HG03571 (cell line): ENCODE measurements at regions not wholly inside any gene's neighbourhood (a gene's known extent, or its start where the extent isn't known, plus 50 kb on each side); places are given as distances from the start of the nearest gene placed in this dataset.
"Not testable (repeated sequence)": the region's sequence is repeated elsewhere in the genome, so short reads cannot be mapped to it uniquely, and the experiment has no call there.

Source experiments
- ATAC-seq: cut with Tn5 transposase; IDR thresholded peaks from one replicate; pipeline ENCODE4 v1.9.1; 2021; ENCODE audit not compliant: unreplicated experiment

DNA sequence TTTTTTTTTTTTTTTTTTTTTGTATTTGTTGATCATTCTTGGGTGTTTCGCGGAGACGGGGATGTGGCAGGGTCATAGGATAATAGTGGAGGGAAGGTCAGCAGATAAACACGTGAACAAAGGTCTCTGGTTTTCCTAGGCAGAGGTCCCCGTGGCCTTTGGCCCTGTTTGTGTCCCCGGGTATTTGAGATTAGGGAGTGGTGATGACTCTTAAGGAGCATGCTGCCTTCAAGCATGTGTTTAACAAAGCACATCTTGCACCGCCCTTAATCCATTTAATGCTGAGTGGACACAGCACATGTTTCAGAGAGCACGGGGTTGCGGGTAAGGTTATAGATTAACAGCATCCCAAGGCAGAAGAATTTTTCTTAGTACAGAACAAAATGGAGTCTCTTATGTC, 435.8 kb upstream of the ZP4 start:
- ATAC-seq, result not testable (repeated sequence)

DNA sequence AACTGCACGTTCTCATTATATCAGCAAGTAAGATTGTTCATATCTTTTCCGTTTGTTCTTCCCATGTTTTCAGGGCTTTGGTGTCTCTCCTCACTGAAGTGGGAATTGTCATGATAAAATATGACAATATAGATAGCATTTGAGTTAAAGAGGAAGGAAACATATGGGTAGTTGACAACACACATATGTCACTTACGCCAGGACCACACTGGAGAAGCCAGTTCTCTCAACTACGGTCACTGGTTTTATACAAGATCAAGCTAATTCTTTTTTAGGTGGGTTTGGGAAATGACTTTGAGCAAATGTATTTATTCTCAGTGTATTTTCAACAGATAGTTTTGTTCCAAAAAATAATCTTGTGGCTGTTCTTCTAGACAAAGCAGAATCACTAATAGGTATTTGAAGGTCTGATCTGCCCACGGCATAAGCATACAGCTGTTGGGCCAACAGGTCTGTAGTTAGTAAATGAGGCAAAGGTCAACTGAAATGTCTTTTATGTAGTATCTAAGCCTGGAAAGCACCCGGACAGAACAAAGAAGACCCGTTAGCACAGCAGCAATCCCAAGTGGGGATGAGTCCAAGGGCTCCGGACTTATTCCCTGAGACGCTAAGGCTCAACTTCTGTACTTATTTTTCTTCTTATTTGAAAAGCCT, 433.6 kb upstream of the ZP4 start:
- ATAC-seq, result no peak

DNA sequence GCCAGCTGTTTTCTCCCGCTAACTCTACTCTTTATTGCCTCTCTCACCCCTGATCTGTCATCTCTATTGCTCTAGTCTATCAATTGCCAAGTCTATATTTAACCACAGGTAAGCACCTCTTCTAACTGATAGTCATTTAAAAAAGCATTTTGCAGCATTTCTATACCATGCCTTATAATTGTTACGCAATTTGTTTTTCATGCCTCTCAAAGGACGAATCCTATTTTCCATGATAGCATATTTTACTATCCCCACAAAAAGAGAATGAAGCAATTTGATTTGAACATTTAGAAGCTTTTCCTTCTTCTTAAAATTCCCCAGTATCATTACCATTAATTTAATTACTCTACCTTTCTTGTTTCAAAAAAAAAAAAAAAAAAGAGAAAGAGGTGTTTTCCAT, 432.8 kb upstream of the ZP4 start:
- ATAC-seq, result no peak

DNA sequence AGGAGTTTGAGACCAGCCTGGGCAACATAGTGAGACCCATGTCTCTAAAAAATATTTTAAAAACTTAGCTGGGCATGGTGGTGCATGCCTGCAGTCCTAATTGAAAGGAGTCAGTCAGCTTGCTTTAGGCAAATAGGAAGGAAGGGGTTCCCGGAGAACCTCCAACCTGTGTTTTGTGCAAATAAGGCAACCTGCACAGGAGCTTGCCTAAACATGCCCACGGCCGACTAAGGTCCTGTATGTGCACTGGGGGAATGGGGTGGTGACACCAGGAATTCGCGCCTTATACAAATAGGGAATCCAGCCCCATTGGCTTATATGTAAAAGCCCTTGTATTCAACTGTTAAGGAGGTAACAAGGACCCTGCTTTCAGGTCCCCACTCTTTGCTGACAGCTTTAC, 429.2 kb upstream of the ZP4 start:
- ATAC-seq, result no peak

DNA sequence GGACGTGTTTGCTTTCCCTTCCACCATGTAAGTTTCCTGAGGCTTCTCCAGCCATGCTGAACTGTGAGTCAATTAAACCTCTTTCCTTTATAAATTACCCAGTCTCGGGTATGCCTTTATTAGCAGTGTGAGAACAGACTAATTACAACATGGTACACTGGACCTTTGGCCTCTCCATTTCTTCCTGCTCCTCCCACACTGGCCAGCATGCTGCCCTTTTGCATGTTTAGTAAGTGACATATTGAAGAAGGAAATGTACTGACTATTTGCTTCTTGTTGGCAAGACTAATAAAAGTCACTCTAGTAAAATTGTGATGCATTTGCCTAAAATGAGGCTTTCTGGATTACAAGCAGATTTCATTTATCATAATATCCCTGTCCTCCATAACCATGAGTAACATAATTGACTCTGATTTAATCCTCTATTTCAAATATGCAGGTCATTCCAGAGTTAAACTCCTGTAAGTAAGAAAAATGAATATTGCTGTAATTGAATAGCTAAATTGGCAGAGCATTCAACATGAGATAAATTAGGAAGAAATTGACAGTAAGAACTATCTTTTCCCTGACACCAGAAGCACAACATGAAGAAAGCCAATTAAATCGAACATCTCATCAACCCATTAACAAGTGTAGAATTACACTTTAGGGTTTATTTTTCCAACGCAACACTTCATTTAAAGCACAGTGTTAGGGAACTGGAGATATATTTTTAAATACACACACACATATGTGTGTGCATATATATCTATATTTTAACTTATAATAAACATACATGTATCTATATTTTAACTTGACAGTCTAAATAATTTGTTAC, 427.8 kb upstream of the ZP4 start:
- no peak for ATAC-seq

DNA sequence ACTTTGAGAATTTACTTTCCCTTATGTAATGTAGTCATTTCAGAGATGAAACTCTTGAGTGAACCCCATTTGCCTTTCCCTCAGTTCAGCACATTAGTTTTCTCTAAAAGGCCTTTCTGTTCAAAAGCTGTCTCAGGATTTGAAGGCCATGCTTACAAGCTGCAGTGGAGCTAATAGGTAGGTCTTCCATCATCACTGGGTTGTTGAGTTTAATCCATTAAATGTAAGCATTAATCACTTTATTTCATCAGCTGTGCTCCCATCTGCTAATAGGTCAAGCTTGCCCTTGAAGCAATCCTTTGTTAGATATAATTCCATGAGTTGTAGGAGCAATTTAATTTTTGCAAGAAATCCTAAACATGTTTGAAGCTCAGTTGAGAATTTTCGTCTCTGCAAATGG, 422.2 kb upstream of the ZP4 start:
- ATAC-seq, result no peak

DNA sequence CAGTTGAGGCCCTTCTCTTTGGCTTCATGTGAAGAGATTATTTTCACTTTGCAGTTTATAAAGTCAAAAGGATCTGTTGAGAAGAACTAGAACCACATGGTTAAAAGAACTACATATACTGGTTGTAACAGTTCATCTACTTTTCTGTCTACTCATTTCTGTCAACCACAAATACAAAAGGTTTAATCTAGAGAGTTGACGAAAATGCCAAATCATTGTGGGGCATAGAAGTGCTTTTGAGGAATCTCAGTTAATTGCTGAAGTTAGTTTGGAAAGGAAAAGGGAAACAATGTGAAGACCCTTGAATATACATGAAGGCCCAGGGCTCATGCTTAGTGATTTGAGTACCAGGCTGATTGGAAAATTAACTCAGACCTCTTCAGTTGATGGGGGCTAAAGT, 415.7 kb upstream of the ZP4 start:
- no peak for ATAC-seq

DNA sequence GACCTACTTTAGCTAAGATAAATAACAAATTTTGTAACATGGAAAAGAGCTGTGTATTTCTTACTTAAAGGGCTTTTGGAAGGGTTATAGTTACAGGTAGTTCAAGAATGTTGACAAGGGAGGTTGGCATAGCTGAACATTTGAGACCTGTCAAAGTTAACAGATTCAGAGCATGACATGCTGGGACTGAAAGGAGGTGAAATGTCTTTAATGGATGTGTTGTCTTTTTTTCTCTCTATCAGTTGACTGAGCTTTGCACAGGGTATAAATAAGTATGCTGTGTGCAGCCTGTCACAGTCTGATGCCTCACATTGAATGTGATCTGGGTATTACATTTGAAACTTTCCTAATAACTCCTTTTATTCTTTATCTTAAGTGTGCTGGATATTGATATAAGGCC, 411.9 kb upstream of the ZP4 start:
- ATAC-seq, result no peak

DNA sequence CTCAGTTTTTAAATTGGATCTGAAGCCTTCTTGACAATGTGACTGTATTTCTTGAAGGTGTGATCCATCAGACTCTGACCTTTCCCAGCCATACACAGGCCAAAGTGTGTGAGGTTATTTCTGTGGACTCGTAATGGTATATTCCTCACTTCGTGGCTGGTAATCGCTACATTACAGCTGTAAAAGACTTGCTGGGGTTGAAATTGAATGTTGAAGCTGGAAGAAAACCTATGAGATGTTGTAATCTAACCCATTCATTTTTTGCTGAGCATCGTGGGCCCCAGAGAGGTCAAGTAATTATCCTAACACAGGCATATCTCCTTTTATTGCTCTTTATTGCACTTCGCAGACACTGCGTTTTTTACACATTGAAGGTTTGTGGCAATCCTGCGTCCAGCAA, 405.6 kb upstream of the ZP4 start:
- no peak for ATAC-seq

DNA sequence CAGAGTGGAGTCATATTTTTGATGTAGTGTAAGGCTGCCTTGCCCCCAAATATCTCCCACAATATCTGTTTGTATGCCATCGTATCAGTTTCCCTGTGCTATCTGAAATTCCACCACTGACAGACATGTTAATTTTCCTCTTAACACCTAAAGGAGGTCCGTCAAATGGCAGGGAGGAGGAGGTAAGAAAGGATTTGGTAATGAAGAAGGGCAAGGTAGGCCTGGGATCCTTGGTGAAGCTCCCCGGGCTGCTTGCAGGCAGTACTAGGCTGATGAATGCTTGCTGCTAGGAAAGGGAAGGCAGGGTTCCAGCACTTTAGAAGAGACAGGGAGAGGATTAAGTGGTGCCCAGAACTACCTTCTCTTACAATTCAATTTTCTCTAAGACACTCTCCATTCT, 402.4 kb upstream of the ZP4 start:
- no peak for ATAC-seq

DNA sequence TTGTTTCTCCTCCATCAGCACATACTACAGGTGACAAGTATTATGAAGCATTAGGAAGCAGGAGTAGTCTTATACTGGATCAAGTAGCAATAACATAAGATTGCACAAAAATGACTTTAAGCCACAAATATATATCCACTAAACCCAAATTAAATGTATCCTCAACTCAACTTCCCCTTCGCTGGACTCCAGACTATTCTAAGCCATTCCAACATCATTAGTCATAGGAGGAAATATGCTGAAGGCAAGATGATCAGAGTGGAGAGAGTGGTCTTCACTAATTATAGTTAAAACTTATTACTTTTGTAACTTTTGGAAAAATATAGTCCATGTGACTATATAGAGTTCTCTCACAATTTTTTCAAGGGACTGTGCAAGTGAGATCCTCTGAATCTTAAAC, 390.7 kb upstream of the ZP4 start:
- ATAC-seq, result no peak

DNA sequence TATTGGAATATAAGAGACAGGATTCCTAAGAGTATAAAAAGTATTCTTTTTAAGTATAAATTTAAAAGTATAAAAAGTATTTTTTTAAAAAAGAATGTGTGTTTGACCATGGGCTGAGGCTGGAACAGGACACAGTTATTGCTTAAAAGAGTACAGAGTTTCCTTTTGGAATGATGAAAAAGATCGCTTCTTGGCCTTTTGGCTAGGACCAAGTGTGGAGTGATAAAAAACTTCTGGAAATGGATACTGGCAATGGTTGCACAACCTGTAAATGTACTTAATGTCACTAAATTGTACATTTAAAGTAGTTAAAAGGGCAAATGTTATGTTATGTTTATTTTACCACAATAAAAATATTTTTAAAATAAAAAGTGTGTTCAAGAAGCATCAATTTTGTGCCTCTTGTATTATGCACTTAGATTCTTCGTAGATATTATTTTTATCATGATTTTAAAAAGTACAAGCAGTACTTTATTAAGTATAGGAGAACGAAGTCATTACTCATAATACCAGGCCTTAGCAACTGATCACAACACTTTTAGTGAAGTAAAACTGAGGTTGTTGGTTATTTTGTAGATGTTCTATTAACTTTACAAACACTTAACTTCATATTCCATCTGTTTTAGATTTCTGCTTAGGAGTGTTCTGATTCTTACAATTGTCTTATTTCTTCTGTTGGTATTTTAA, 389.1 kb upstream of the ZP4 start:
- no peak for ATAC-seq

DNA sequence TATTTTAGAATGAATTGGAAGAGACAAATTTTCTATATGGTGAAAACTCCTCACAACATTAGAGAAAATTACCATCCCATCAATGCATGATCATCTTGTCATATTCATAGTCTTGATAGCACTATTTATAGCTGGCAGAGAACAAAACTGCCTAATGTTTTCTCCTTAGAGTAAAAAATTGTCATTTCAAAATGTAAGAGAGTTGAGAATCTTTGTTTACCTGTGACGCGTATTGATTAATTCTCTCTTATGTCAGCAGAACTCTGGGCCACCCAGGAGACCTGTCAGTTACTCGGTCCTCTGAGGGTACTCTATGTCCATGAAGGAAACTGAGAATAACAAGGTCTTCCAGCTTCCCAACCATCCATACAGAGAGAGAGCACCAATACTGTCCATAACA, 381.4 kb upstream of the ZP4 start:
- no peak for ATAC-seq

DNA sequence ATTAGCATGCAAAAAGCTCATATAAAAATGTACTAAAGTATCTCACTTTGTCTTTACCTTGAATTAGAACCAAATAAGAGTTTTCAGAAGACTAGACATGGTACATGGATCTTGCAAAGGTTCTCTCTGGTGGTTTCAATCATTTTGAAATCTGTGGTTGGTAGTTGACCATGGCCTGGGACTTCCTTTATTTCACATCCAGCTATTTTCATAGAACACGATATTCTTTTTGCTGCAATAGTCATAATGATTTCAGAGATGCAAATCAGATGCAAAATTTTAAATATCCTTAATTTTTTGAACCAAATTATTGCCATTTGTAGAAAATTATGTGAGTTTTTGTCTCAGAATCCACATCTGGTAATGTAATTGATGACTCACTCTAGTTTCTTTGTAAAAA, 375.1 kb upstream of the ZP4 start:
- ATAC-seq, result no peak

DNA sequence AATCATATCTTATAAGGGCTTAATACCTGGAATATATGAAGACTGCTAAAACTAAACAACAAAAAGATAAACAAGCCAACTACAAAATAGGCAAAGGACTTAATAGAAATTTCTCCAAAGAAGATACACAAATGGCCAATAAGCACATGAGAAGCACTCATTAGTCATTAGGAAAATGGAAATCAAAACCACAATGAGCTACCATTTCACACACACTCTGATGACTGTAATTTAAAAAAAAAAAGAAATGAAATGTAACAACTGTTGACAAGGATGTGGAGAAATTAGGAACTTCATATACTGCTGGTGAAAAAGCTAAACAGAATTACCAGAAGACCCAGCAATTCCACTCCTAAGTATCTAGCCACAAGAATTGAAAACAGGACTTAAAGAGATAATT, 374.2 kb upstream of the ZP4 start:
- no peak for ATAC-seq

DNA sequence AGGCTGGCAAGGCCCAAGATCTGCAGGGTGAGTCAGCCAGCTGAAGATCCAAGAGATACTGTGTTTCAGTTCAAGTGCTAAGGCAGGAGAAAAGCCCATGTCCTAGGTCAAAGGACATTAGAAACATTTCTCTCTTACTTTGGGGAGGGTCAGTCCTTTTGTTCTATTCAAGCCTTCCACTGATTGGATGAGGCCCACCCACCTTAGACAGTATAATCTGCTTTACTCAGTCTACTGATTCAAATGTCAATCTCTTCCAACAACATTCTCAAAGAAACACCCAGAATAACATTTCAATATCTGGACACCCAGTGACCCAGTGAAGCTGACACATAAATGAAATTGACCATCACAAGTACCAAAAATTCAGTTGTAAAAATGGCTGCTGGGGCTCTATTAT, 367.8 kb upstream of the ZP4 start:
- no peak for ATAC-seq

DNA sequence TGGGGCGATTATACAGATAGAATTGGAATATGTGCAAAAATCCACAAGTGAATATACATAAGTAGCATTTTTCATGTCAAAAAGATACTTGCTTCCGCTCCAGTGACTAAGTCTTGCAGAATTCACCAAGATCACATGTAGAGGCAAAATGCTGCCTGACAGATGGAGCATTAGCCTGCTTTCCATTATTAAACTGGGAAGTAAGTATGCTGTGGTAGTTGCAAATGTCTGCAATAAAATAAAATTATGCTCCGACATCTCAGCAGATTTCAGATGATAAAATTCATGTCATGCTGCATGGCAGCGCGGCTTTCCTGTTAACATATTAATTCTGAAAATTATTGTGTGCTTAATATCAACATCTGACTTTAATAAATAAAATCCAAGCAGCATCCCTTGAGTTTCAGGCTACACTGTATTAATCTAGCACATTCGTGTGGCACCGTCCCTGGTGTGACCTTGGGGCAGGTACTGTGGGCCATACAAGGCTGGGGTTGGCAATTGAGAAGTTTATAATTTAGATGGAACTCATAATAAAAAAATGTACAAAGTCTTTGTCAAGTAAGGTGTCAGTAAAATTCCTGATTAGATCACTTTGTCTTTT, 366.4 kb upstream of the ZP4 start:
- no peak for ATAC-seq

DNA sequence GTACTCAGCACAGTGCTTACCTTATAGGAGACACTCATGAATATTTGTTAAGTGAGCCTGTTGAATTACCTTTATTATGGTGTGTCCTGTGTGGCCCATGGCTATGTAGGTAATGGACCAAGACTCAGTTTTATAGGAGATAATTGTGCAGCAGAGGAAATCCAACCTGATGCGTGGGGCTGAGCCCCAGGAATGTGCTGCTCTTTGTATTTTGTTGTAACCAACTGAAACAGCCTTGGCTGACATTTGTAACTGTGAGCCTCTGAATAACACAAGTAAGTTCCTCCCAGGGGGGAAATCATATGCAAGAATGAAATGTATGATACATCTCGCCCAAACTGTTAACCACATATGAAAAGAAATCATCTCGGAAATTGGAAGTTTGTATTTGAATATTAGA, 364.2 kb upstream of the ZP4 start:
- no peak for ATAC-seq

DNA sequence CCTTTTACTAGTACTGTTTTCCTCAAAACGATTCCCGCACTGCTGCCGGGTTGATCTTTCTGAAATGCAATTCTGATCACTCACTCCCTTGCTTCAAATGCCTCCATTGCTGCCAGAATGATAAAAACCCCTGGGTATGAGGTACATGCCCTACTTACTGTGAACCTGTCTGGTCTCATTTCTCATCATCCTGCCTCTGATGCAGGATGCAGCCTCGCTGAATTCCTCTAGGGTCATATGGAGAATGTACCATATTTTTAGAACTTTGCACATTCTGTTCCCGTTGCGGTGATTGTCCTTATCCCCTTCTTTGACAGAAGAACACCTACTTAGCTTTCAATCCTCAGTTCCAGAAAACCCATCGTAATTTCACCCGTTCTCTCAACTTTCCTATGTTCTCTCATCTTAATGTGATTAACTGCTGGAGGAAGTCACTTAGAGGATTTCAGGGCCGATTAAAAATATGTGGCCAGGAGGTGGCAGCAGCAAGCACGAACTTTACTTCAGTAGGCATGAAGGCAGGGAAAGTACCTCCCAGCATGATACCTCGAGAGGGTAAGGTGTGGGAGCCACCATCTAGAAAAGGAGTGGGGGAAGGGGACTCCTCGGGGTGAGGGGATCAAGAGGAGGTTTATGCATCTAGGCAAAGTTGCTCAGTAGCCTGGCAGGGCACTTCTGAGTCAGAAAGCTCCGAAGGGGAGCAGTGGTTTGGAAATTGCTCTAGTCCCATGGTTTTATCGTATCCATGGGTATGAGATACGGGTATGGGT, 361.5 kb upstream of the ZP4 start:
- no peak for ATAC-seq

DNA sequence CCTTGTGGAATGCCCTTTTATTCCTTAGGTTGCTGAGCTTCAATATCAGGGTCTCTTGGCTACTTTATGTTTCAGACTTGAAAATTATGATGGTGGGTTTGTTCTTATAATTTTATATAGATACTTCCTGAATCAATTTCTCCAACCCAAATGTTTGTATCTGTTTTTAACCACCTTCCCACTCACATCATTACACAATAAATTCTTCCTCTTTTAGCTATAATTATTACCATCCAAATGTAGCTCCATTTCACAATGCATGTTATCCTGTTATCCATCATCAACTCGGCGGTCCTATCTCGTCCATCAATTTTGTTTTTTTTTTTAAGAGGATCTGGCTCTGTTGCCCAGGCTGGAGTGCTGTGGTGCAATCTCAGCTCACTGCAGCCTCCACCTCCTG, 357.6 kb upstream of the ZP4 start:
- ATAC-seq, result no peak

DNA sequence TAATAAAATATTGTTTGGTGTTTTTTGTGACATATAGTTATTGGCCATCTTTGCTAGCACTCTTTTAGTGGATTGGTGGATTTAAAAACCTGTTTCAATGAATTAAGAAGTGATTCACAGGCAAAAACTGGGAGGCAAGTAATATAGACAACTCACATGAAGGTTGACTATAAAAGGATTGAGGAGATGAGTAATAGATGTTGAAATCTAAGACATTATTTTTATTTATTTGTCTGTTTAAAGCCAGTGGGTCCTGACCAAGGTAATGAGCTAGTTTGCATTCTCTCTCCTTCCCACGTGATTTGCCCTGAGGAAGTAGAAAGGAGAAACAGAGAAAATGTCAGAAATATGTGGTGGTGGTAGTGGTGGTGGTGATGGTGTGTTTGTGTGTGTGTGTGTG, 351.5 kb upstream of the ZP4 start:
- no peak for ATAC-seq
